T47D (cell line): ENCODE measurements at regions not wholly inside any gene's neighbourhood (a gene's known extent, or its start where the extent isn't known, plus 50 kb on each side); places are given as distances from the start of the nearest gene placed in this dataset.
A peak's percentile ranks its signal among the peaks of the same experiment; 100 is the strongest.
"Not testable (repeated sequence)": the region's sequence is repeated elsewhere in the genome, so short reads cannot be mapped to it uniquely, and the experiment has no call there.

Experiments used
- DNase-seq, 2 experiments: peaks; one replicate each; pipeline versions ENCODE4 v3.0.0 to v3.0.0-alpha.2; 2011 to 2012; ENCODE audit warnings: low read depth in 1 of 2, low spot score in 1 of 2
- JUND ChIP-seq: IDR thresholded peaks from 2 replicates; pipeline ENCODE4 v1.6.1; 2012; ENCODE audit warnings: low read depth
- in situ Hi-C: cut with HindIII; loops from 2 replicates; pipeline ENCODE4 v1.10.0; 2016; ENCODE audit warnings: low sequenced_read_pairs, low pct_unique_long_range_greater_than_20kb

GRCh38 chr13:24982333-24982999 lies 113.5 kb upstream of the PABPC3 start:
- in situ Hi-C loops: no loop called here
- no peak for DNase-seq
- no peak for TF ChIP-seq JUND

- TF ChIP-seq JUND: no peak
- in situ Hi-C loops: no loop called here
- no peak for DNase-seq
These were observed 112.8 kb upstream of the PABPC3 start for GRCh38 chr13:24983094-24983493.

- no peak for TF ChIP-seq JUND
- in situ Hi-C loops: no loop called here
- no peak for DNase-seq
These were observed 111.8 kb upstream of the PABPC3 start for GRCh38 chr13:24984134-24984533.

GRCh38 chr13:24985107-24985506 lies 110.8 kb upstream of the PABPC3 start:
- in situ Hi-C loops: no loop called here

GRCh38 chr13:24985896-24986295 lies 110.0 kb upstream of the PABPC3 start:
- DNase-seq: no peak
- TF ChIP-seq JUND: no peak
- in situ Hi-C loops: no loop called here

More at GRCh38 chr13:24985107-24985506, 110.8 kb upstream of the PABPC3 start:
- DNase-seq: peak in 1 of 2 experiments; percentile 29
- no peak for TF ChIP-seq JUND

- TF ChIP-seq JUND: no peak
- in situ Hi-C loops: no loop called here
- DNase-seq: no peak
These were observed 109.1 kb upstream of the PABPC3 start for GRCh38 chr13:24986826-24987225.

GRCh38 chr13:24989959-24990358 lies 106.0 kb upstream of the PABPC3 start:
- DNase-seq, in situ Hi-C loops: not testable (repeated sequence)

- in situ Hi-C loops: not testable (repeated sequence)
These were observed 103.0 kb upstream of the PABPC3 start for GRCh38 chr13:24992946-24993345.

GRCh38 chr13:24995225-24995804 lies 100.6 kb upstream of the PABPC3 start:
- DNase-seq: peak; percentile 49 to 88
- in situ Hi-C loops: no loop called here
- no peak for TF ChIP-seq JUND

More at GRCh38 chr13:24992946-24993345, 103.0 kb upstream of the PABPC3 start:
- not testable (repeated sequence) for DNase-seq

- DNase-seq: peak in 1 of 2 experiments; percentile 45
- in situ Hi-C loops: no loop called here
- no peak for TF ChIP-seq JUND
These were observed 98.5 kb upstream of the PABPC3 start for GRCh38 chr13:24997367-24997967.

GRCh38 chr13:24998433-24998832 lies 97.5 kb upstream of the PABPC3 start:
- no peak for DNase-seq
- no peak for TF ChIP-seq JUND
- in situ Hi-C loops: no loop called here

- peak in 1 of 2 experiments; percentile 88 for DNase-seq
- in situ Hi-C loops: no loop called here
- TF ChIP-seq JUND: no peak
These were observed 94.3 kb upstream of the PABPC3 start for GRCh38 chr13:25001476-25002206.

GRCh38 chr13:25002311-25002710 lies 93.6 kb upstream of the PABPC3 start:
- DNase-seq: peak in 1 of 2 experiments; percentile 89
- in situ Hi-C loops: not testable (repeated sequence)

- DNase-seq, in situ Hi-C loops: not testable (repeated sequence)
These were observed 91.4 kb upstream of the PABPC3 start for GRCh38 chr13:25004489-25004888.

- in situ Hi-C loops: not testable (repeated sequence)
These were observed 90.9 kb upstream of the PABPC3 start for GRCh38 chr13:25005050-25005497.

GRCh38 chr13:25007389-25007788 lies 88.5 kb upstream of the PABPC3 start:
- DNase-seq, in situ Hi-C loops: not testable (repeated sequence)

More at GRCh38 chr13:25005050-25005497, 90.9 kb upstream of the PABPC3 start:
- peak in 1 of 2 experiments; percentile 52 for DNase-seq

- in situ Hi-C loops: not testable (repeated sequence)
These were observed 81.5 kb upstream of the PABPC3 start for GRCh38 chr13:25014398-25014973.

More at GRCh38 chr13:25014398-25014973, 81.5 kb upstream of the PABPC3 start:
- not testable (repeated sequence) for DNase-seq
